Activated naive CD8-positive, alpha-beta T cell treated with anti-CD3 and anti-CD28 coated beads, Interleukin-2, amount 10 ng/mL, durations not matched to agents 7 days and 5 days (primary cell): ENCODE measurements at regions not wholly inside any gene's neighbourhood (a gene's known extent, or its start where the extent isn't known, plus 50 kb on each side); places are given as distances from the start of the nearest gene placed in this dataset.

Experiments used
- ATAC-seq: fragments of 150-1000 bp; cut with Tn5 transposase; one replicate; pipeline ENCODE4 v1.10.0; 2021; ENCODE audit warnings: low read depth, moderate library complexity
- POLR2A ChIA-PET: fragments of 350-600 bp; sonication (Branson Sonifier 250); formaldehyde crosslinking; loops from one replicate; lab custom pipeline; 2021; ENCODE audit warnings: antibody characterized with exemption; lab: Charles Lee
- DNase-seq: peaks from one replicate; pipeline ENCODE4 v3.0.0; 2021
- H3K27ac Mint-ChIP-seq: one replicate; pipeline ENCODE4 v1.8.0; 2022; ENCODE audit warnings: mild to moderate bottlenecking, mixed read lengths
- H3K27me3 Mint-ChIP-seq: one replicate; pipeline ENCODE4 v1.8.0; 2022; ENCODE audit warnings: mild to moderate bottlenecking, moderate library complexity, mixed read lengths
- H3K36me3 Mint-ChIP-seq: one replicate; pipeline ENCODE4 v1.8.0; 2021; ENCODE audit warnings: mild to moderate bottlenecking, mixed read lengths
- H3K4me1 Mint-ChIP-seq: one replicate; pipeline ENCODE4 v1.8.0; 2021; ENCODE audit warnings: mixed read lengths
- H3K4me3 Mint-ChIP-seq: one replicate; pipeline ENCODE4 v1.8.0; 2022; ENCODE audit warnings: mild to moderate bottlenecking, moderate library complexity, mixed read lengths
- H3K9me3 Mint-ChIP-seq: one replicate; pipeline ENCODE4 v1.8.0; 2021; ENCODE audit warnings: mixed read lengths

DNA sequence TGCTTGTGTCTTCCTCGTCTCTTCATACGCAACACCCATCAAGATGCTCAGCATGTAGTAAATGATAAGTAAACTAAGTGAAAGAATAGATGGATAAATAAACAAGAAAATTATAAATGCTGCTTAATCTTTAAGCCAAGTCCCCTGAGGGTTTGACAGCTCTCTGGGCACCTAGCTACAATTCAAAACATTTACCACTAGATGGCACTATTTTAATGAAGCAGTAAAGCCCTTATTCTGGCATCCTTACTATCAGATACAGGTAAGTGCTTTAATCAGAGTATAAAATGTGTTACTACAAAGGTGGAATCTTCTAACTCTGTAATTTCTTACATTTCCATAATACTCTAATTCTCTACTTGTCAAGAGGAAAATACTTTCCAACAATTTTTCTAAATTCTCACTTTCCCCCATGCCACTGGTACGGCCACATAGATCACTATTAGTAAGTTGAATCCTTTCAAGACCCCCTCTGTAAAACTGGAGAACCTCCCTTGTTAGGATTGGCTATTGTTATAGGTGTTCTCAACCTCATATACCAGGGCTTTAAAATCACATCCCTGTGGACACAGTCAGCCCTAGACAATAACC, 137.8 kb downstream of the BARHL2 start:
- ATAC-seq (no peak), DNase-seq (no peak)
- no peaks in the 10 kb centered on the region for H3K9me3 Mint-ChIP-seq
- H3K4me3 Mint-ChIP-seq = no peak overlapping the region
- H3K27ac Mint-ChIP-seq = no peak overlapping the region
- peaks cover under 1% of the 10 kb centered on the region for H3K27me3 Mint-ChIP-seq
- POLR2A ChIA-PET = no interaction called here
- no peaks in the 10 kb centered on the region for H3K36me3 Mint-ChIP-seq
- H3K4me1 Mint-ChIP-seq = no peaks in the 10 kb centered on the region

DNA sequence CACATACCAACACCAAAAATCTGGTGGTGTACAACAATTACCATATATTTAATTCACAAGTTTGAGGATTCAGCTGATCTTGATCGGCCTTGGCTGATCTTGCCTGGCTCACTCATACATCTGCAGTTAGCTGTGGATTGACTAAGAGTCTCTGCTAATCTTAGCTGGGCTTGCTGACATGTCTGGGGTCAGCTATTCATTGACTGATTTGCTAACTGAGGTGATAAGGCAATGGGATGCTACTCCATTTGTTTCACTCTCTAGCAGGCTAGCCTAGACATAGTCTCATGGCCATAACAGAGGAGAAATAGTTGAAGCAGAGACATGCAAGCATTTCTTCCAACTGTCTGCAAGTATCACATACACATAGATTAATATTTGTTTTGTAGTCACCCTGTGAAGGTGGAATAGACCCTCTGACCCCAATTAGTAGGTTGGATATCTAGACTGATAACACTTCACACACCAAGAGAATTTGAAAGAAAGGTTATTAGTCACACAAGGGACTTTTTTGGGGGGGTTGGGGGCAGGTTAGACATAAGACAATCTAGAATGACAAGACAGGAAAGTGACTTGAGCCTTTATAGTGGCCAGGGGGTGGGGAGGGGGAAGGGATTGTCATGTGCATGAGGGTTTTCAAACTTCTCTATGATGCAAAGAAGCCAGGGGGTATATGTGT, 142.3 kb downstream of the BARHL2 start:
- no peaks in the 10 kb centered on the region for H3K4me1 Mint-ChIP-seq
- H3K36me3 Mint-ChIP-seq = no peaks in the 10 kb centered on the region
- DNase-seq (no peak), ATAC-seq (no peak)
- no peak overlapping the region for H3K4me3 Mint-ChIP-seq
- POLR2A ChIA-PET = no interaction called here
- no peaks in the 10 kb centered on the region for H3K9me3 Mint-ChIP-seq
- peaks cover 5% of the 10 kb centered on the region for H3K27me3 Mint-ChIP-seq
- no peak overlapping the region for H3K27ac Mint-ChIP-seq

DNA sequence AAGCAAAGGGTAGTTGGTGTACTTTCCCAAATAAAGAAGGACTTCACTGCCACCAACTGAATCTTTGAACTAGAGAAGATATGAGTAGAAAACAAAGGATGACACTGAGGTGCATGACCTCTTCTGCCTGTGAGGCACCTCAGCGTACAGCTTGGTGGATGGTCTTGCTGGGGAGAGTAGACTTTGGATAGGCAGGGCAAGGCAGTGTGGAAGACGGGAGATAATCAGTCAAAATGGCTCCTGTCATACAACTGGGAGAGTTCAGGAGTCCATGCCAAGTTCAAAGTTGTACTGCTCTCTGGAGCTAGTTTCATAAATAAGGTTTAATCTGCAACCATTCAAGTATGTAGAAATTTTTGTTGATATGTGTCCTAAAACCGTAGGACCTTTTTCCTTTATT, 143.4 kb downstream of the BARHL2 start:
- no peaks in the 10 kb centered on the region for H3K4me1 Mint-ChIP-seq

DNA sequence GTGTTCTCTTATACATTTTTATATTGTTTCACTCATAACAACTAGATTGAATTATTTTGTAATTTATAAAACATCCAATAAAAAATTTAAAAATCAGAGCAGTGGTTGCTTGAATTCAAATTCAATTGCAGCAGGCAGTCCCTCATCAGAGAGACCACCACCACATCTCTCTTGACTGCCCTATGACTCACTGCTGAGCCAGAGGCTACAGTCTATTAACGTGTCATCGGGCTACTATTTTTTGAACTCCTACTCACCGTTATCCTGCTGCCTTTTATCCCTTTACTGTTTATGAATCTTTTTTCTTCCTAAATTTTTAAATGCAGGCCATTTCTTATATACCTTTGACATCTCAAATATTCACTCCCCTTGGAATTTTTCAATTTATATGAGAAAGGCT, 144.7 kb downstream of the BARHL2 start:
- Mint-ChIP-seq H3K9me3 (no peaks in the 10 kb centered on the region), H3K27me3 (peaks cover 5% of the 10 kb centered on the region), H3K4me1 (no peaks in the 10 kb centered on the region), H3K27ac (no peak overlapping the region), H3K36me3 (no peaks in the 10 kb centered on the region), H3K4me3 (no peak overlapping the region)
- DNase-seq (no peak), ATAC-seq (no peak)
- POLR2A ChIA-PET = no interaction called here

More for the DNA sequence above, 143.4 kb downstream of the BARHL2 start:
- peaks cover 5% of the 10 kb centered on the region for H3K27me3 Mint-ChIP-seq
- H3K36me3 Mint-ChIP-seq = no peaks in the 10 kb centered on the region
- POLR2A ChIA-PET = no interaction called here
- no peaks in the 10 kb centered on the region for H3K9me3 Mint-ChIP-seq
- H3K27ac Mint-ChIP-seq = no peak overlapping the region
- ATAC-seq = no peak
- H3K4me3 Mint-ChIP-seq = no peak overlapping the region
- DNase-seq = no peak

DNA sequence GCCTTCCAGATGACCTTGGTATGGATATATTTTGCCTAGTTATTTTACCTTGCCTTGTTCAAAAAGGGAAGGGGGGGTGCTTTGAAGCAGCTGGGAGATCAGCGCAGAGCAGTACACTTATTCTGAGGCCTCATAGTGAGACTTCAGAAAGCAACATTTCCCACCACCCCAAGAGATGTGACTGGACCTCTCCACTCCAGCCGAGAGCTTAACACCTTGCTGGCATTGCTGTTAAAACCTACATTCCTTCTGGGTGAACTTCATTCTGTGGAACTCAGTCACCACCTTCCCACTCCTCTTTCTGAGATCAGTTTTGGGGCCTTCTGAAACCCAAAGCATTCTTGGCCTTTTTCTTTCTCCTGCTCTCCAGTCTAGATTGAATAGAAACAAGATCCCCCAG, 148.7 kb downstream of the BARHL2 start:
- no peak for ATAC-seq
- Mint-ChIP-seq H3K36me3 (no peaks in the 10 kb centered on the region), H3K27me3 (peaks cover 4% of the 10 kb centered on the region), H3K4me1 (no peaks in the 10 kb centered on the region), H3K27ac (no peak overlapping the region), H3K4me3 (no peak overlapping the region), H3K9me3 (no peaks in the 10 kb centered on the region)
- POLR2A ChIA-PET = no interaction called here
- no peak for DNase-seq

DNA sequence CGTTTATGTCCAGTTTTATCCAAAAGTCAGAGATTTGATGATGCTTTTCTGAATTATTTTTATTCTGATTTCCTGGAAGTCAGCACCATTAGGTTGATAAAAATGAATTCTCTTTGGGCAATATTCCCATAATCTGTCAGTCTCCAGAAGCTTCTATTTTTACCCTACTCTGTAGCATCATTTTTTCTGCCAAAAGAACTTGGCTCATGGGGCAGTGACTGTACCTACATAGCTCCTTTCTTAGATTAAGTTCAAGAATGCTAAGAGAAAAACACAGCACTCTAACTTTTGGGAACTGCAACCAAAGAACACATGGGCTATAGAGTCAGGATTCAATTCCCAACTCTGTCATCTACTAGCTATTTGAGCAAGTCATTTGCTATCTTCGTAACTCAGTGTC, 152.9 kb downstream of the BARHL2 start:
- ATAC-seq = no peak
- Mint-ChIP-seq H3K4me1 (peaks cover 2% of the 10 kb centered on the region), H3K27ac (no peak overlapping the region), H3K27me3 (peaks cover 8% of the 10 kb centered on the region), H3K9me3 (no peaks in the 10 kb centered on the region), H3K36me3 (no peaks in the 10 kb centered on the region), H3K4me3 (no peak overlapping the region)
- DNase-seq = no peak
- POLR2A ChIA-PET = no interaction called here

DNA sequence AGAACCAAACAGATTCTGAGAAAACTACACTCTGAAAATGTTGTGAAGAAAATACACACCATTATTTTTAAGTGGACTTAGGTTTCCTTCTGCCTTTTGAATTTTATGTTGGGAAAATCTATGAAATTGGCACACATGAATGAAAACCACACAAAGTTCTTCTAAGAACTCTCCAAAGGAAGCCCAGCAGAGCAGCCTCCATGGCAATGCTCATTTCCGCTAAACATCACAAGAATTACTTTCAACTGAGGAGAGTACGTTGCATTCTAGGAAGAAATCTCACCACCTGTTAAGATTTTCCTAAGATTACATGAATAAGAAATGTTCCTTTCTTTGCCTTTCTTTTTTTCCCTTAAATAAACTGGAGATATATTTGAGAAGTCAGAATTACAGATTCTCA, 154.2 kb downstream of the BARHL2 start:
- no peak for ATAC-seq

DNA sequence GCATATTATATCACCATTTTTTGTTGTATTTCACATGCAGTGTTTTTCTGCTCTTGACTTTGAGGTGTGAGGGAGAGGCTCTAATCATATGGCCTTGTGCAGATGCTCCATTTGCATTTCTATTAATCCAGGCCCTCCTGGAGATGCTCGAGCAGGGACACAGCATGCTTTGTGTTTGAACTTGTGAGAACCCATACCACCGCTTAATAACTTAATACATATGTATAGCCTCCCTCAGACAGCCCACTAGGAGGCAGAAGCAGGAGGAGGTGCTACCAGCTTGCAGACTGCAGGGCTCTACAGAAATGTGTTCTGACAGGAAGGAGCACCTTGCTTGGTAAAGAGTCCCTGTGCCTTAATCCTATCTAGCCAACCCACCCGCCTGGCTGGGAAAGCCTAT, 155.2 kb downstream of the BARHL2 start:
- DNase-seq = no peak
- Mint-ChIP-seq H3K9me3 (no peaks in the 10 kb centered on the region), H3K4me1 (peaks cover 2% of the 10 kb centered on the region), H3K27ac (no peak overlapping the region), H3K36me3 (no peaks in the 10 kb centered on the region), H3K4me3 (no peak overlapping the region), H3K27me3 (peaks cover 9% of the 10 kb centered on the region)
- POLR2A ChIA-PET = no interaction called here
- no peak for ATAC-seq

More for the DNA sequence above, 154.2 kb downstream of the BARHL2 start:
- H3K27ac Mint-ChIP-seq = no peak overlapping the region
- no peak overlapping the region for H3K4me3 Mint-ChIP-seq
- H3K27me3 Mint-ChIP-seq = peaks cover 12% of the 10 kb centered on the region
- DNase-seq = no peak
- no peaks in the 10 kb centered on the region for H3K36me3 Mint-ChIP-seq
- POLR2A ChIA-PET = no interaction called here
- peaks cover 2% of the 10 kb centered on the region for H3K4me1 Mint-ChIP-seq
- H3K9me3 Mint-ChIP-seq = no peaks in the 10 kb centered on the region

DNA sequence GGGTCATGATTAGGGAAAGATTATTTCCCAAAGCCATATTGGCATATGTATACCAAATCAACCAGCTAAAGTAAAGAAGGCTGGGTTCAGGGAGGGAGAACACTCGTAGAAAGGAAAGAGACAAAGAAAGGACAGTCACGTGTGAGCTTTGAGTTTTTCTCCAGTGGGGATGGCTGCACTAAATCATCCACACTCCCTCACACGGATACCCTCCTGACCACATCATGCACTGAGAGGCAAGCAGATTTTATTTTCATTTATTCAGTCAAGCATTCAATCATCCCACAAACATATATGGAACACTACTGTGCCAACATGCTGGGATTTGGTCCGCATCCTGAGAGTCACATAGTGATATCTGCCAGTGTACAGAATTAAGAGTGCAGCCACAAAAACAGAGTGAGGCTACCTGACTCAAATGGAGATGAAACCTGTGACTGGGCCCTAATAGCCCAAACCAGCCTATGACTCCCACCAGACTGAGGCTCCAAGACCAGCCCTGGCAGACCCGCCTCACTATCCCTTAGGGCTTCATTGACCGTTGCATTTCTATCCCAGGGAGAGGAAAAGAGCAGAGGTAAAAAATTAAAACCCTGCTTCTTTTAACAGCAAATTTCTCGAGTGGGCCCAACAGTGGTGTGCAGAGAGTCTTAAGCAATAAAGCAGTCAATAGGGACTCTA, 155.9 kb downstream of the BARHL2 start:
- no peak overlapping the region for H3K4me3 Mint-ChIP-seq
- H3K27me3 Mint-ChIP-seq = peaks cover 8% of the 10 kb centered on the region
- DNase-seq (no peak), ATAC-seq (no peak)
- H3K4me1 Mint-ChIP-seq = peaks cover 2% of the 10 kb centered on the region
- H3K27ac Mint-ChIP-seq = no peak overlapping the region
- no peaks in the 10 kb centered on the region for H3K36me3 Mint-ChIP-seq
- POLR2A ChIA-PET = no interaction called here
- H3K9me3 Mint-ChIP-seq = no peaks in the 10 kb centered on the region

DNA sequence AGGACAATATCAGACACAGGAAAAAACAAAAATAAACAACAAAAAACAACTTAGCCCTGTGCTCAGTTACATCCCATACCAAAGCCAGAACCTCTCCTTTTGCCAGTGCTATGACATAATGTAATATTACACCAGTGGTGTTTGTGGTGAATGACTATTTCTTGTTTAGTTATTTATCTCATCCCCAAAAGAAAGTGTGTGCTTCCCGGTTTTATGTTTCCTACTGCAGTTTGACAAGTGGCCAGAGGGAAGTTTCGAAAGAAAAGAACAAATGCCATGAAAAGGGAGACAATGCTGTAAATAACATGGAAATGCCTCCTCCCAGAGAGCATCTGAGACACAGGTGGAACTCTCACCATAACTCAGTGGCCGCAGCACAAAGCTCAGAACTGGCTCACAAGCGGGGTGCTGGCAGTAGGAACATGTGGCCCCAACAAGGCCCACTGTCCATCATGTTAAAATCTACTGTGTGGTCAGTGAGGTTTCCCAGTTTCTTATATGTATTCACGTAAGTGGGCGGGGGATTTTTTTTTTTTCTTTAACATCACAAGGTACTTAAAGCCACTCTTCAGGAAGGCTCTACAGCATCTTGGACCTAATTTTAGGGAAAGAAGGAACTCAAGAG, 158.2 kb downstream of the BARHL2 start:
- Mint-ChIP-seq H3K4me3 (no peak overlapping the region), H3K27me3 (peaks cover 8% of the 10 kb centered on the region), H3K9me3 (no peaks in the 10 kb centered on the region), H3K27ac (no peak overlapping the region), H3K4me1 (peaks cover 2% of the 10 kb centered on the region), H3K36me3 (no peaks in the 10 kb centered on the region)
- no peak for DNase-seq
- ATAC-seq = no peak
- POLR2A ChIA-PET = no interaction called here

DNA sequence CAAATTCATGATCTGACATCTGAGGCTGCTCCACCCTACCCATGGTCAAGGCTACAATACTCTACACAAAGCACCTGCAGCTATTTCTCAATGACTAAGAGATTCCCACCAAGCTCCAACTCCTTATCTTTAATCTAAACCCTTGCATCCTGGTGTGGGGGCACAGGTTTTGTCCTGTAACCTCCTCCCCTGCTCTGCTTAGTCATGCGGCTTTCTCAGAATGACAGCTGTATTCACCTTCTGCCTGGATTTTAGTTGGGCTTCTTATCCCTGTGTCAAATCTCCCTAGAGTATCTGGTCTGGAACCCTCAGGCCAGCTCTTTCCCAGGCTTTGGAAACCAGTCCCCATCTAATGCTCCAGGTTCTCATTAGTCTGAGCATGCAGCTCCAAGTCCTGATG, 159.0 kb downstream of the BARHL2 start:
- H3K36me3 Mint-ChIP-seq = no peaks in the 10 kb centered on the region
- no peaks in the 10 kb centered on the region for H3K9me3 Mint-ChIP-seq
- no peak overlapping the region for H3K4me3 Mint-ChIP-seq
- H3K27me3 Mint-ChIP-seq = peaks cover 9% of the 10 kb centered on the region
- DNase-seq (no peak), ATAC-seq (no peak)
- peaks cover 2% of the 10 kb centered on the region for H3K4me1 Mint-ChIP-seq
- POLR2A ChIA-PET = no interaction called here
- no peak overlapping the region for H3K27ac Mint-ChIP-seq

DNA sequence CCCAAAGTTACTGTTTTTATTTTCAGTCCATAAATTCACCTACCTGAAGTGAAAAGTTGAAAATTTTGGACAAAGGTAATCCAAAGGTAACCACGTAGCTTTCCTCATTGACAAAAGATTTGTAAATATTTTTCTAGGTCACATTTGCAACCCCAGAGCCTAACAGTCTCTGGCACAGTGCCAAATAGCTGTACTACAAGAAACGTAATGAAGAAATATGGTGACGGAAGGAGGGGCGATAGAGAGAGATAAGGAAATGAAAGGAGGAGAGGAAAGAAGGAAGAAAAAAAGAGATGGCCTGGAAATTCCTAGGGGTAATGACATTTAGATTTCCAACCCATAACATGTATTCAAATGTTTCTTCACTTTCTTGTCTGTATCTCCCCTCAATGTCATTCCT, 159.4 kb downstream of the BARHL2 start:
- H3K36me3 Mint-ChIP-seq = no peaks in the 10 kb centered on the region
- no peak overlapping the region for H3K27ac Mint-ChIP-seq
- no peaks in the 10 kb centered on the region for H3K9me3 Mint-ChIP-seq
- ATAC-seq (no peak), DNase-seq (no peak)
- H3K27me3 Mint-ChIP-seq = peaks cover 11% of the 10 kb centered on the region
- H3K4me1 Mint-ChIP-seq = no peaks in the 10 kb centered on the region
- no peak overlapping the region for H3K4me3 Mint-ChIP-seq
- POLR2A ChIA-PET = no interaction called here

DNA sequence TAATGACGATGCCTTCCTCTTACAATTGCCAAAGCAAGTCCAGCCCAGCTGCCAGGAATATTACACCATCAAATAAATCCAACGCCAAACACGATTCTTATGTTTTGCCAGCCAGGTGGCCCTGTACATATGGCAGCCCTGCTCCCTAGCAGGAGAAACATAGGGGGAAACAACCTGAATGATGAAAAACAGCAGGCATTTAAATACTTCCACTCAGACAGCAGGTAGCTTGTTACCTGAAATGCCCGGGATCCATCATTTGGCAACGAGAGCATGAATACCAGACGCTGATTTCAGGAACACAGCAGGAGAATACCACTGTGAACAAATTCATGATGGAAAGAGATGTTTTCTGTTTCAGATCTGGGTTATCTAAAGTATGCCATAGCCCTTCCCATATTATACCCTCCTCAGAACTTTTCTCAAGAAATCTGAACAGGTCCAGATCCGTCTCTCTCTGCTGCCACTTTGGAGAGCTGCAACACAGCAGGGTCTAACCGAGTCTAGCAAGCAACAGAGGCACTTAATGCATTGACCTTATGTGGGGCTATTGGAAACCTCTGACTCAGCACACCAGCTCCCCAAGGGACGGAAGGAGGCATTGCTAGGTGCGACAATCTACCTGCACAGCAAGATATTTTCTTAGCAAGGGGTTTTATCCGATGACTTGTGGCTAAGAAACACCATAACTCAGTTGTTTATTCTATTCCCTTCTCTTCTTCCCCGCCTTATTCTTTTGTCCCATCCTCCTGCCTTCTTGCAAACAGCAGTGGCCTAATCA, 166.3 kb downstream of the BARHL2 start:
- ATAC-seq = no peak
- no peaks in the 10 kb centered on the region for H3K4me1 Mint-ChIP-seq
- H3K9me3 Mint-ChIP-seq = no peaks in the 10 kb centered on the region
- H3K4me3 Mint-ChIP-seq = no peak overlapping the region
- no peaks in the 10 kb centered on the region for H3K36me3 Mint-ChIP-seq
- H3K27me3 Mint-ChIP-seq = peaks cover 5% of the 10 kb centered on the region
- H3K27ac Mint-ChIP-seq = no peak overlapping the region
- DNase-seq = no peak
- POLR2A ChIA-PET = no interaction called here
